ENCODE measurements at regions not wholly inside any gene's neighbourhood (a gene's known extent, or its start where the extent isn't known, plus 50 kb on each side); places are given as distances from the start of the nearest gene placed in this dataset.

- no peak for TF ChIP-seq CTCF (IDR thresholded peaks at IDR 0.05)
- DNase-seq: peak; percentile 79
- intact Hi-C loops (cut with micrococcal nuclease): no loop called here
- H3K27ac Mint-ChIP-seq: peak overlapping the region; percentile 44
- no peaks in the 10 kb centered on the region for H3K36me3 Mint-ChIP-seq (ENCODE audit: low read depth)
- peak; percentile 85 for ATAC-seq
- peaks cover 19% of the 10 kb centered on the region for H3K4me1 Mint-ChIP-seq (ENCODE audit: low read depth)
- H3K9me3 Mint-ChIP-seq: peaks cover 7% of the 10 kb centered on the region
- POLR2A ChIA-PET: no interaction called here
- CTCF ChIA-PET: no interaction called here
- no peak overlapping the region for H3K4me3 Mint-ChIP-seq
- H3K27me3 Mint-ChIP-seq: peaks cover 9% of the 10 kb centered on the region
Measured at GRCh38 chr17:72421128-72422092, 300.6 kb downstream of the SOX9 start.

GRCh38 chr17:72422204-72422504, 301.3 kb downstream of the SOX9 start:
- H3K4me3 Mint-ChIP-seq: no peak overlapping the region
- H3K27me3 Mint-ChIP-seq: peaks cover 4% of the 10 kb centered on the region
- ChIA-PET POLR2A (no interaction called here), CTCF (no interaction called here)
- no peaks in the 10 kb centered on the region for H3K36me3 Mint-ChIP-seq (ENCODE audit: low read depth)
- no peak for DNase-seq
- peaks cover 19% of the 10 kb centered on the region for H3K4me1 Mint-ChIP-seq (ENCODE audit: low read depth)
- no peak overlapping the region for H3K27ac Mint-ChIP-seq
- intact Hi-C loops (cut with micrococcal nuclease): no loop called here
- TF ChIP-seq CTCF (IDR thresholded peaks at IDR 0.05): no peak
- peaks cover 4% of the 10 kb centered on the region for H3K9me3 Mint-ChIP-seq
- ATAC-seq: no peak

GRCh38 chr17:72422505-72423285, 301.9 kb downstream of the SOX9 start:
- no peak for TF ChIP-seq CTCF (IDR thresholded peaks at IDR 0.05)
- no peaks in the 10 kb centered on the region for H3K36me3 Mint-ChIP-seq (ENCODE audit: low read depth)
- peaks cover 4% of the 10 kb centered on the region for H3K9me3 Mint-ChIP-seq
- DNase-seq (peak; percentile 52), ATAC-seq (peak; percentile 61)
- peaks cover 4% of the 10 kb centered on the region for H3K27me3 Mint-ChIP-seq
- H3K4me1 Mint-ChIP-seq (ENCODE audit: low read depth): peaks cover 19% of the 10 kb centered on the region
- POLR2A ChIA-PET: no interaction called here
- intact Hi-C loops (cut with micrococcal nuclease): no loop called here
- H3K27ac Mint-ChIP-seq: no peak overlapping the region
- H3K4me3 Mint-ChIP-seq: no peak overlapping the region
- CTCF ChIA-PET: no interaction called here

GRCh38 chr17:72423286-72423589, 302.4 kb downstream of the SOX9 start:
- DNase-seq (no peak), ATAC-seq (no peak)
- peaks cover 19% of the 10 kb centered on the region for H3K4me1 Mint-ChIP-seq (ENCODE audit: low read depth)
- H3K36me3 Mint-ChIP-seq (ENCODE audit: low read depth): no peaks in the 10 kb centered on the region
- no peak overlapping the region for H3K27ac Mint-ChIP-seq
- TF ChIP-seq CTCF (IDR thresholded peaks at IDR 0.05): no peak
- ChIA-PET POLR2A (no interaction called here), CTCF (no interaction called here)
- peaks cover 1% of the 10 kb centered on the region for H3K9me3 Mint-ChIP-seq
- intact Hi-C loops (cut with micrococcal nuclease): no loop called here
- H3K4me3 Mint-ChIP-seq: no peak overlapping the region
- H3K27me3 Mint-ChIP-seq: peaks cover 3% of the 10 kb centered on the region

GRCh38 chr17:72423718-72424117, 302.9 kb downstream of the SOX9 start:
- Mint-ChIP-seq H3K27me3 (peaks cover 2% of the 10 kb centered on the region), H3K4me3 (no peak overlapping the region), H3K4me1 (ENCODE audit: low read depth) (peaks cover 19% of the 10 kb centered on the region), H3K36me3 (ENCODE audit: low read depth) (no peaks in the 10 kb centered on the region), H3K9me3 (no peaks in the 10 kb centered on the region), H3K27ac (no peak overlapping the region)
- ATAC-seq: no peak
- no peak for TF ChIP-seq CTCF (IDR thresholded peaks at IDR 0.05)
- DNase-seq: no peak
- POLR2A ChIA-PET: no interaction called here
- CTCF ChIA-PET: no interaction called here
- intact Hi-C loops (cut with micrococcal nuclease): no loop called here

Data from activated CD8-positive, alpha-beta T cell treated with anti-CD3 and anti-CD28 coated beads for 36 hours (primary cell).